BLaER1 (cell line): ENCODE measurements at regions not wholly inside any gene's neighbourhood (a gene's known extent, or its start where the extent isn't known, plus 50 kb on each side); places are given as distances from the start of the nearest gene placed in this dataset.

ENCODE experiments used
- H3K27ac ChIP-seq: shearing (Covaris generic); formaldehyde crosslinking; 2 replicates; pipeline ENCODE4 v1.8.1; 2022
- H3K27me3 ChIP-seq: shearing (Covaris generic); formaldehyde crosslinking; 2 replicates; pipeline ENCODE4 v1.8.1; 2022
- H3K36me3 ChIP-seq: shearing (Covaris generic); formaldehyde crosslinking; 2 replicates; pipeline ENCODE4 v1.8.1; 2022
- H3K4me1 ChIP-seq: shearing (Covaris generic); formaldehyde crosslinking; 2 replicates; pipeline ENCODE4 v1.8.1; 2022
- H3K4me2 ChIP-seq: shearing (Covaris generic); formaldehyde crosslinking; 2 replicates; pipeline ENCODE4 v1.8.1; 2022
- H3K4me3 ChIP-seq: shearing (Covaris generic); formaldehyde crosslinking; 2 replicates; pipeline ENCODE4 v1.8.1; 2022
- H3K9ac ChIP-seq: shearing (Covaris generic); formaldehyde crosslinking; 2 replicates; pipeline ENCODE4 v1.8.1; 2022
- H3K9me3 ChIP-seq: shearing (Covaris generic); formaldehyde crosslinking; 2 replicates; pipeline ENCODE4 v1.8.1; 2022
- H4K20me1 ChIP-seq: shearing (Covaris generic); formaldehyde crosslinking; 2 replicates; pipeline ENCODE4 v1.8.1; 2022
- Cebpa-rat ChIP-seq: shearing (Covaris generic); IDR thresholded peaks from 2 replicates; pipeline ENCODE4 v1.8.1; 2022

DNA sequence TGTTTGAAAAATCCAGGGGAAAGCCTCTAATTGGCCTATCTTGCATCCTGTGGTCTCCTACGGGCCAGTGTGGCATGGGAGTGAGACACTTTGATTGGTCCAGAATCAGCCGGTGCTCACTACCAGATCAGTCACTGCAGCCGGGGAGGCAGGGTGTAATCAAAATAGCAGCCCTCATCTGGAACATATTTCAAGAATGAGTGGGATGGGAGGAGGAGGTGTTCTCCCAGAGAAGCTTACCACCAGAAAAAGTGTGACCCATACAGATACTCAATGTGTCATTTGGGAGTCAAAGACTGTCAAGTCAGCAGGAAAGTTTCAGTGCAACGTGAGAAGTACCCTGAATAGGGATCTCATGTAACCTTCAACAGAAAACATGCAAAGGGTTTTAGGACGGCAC is 393.9 kb upstream of the SLC14A2 start:
- H3K9ac ChIP-seq: no peak overlapping the region
- H3K4me1 ChIP-seq: peaks cover 14% of the 10 kb centered on the region

DNA sequence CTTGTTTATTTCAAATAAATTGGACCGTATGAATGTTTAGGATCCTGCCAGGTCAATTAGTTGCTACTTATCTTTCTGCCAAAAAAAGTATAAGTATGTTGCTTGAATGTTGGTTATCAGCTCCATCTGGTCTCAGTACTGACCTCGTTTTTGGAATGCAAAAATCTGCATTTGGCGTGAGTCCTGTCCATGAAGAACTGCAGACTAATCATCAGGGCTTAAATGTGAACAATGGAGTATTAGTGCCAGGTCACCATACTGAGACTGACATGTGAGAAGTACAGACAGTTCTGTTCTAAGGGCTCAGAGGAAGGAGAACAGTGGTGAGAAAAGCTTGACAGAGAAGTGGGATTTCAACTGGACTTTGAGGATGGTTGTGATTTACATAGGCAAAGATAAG is 393.1 kb upstream of the SLC14A2 start:
- Histone ChIP-seq H3K4me2 (no peak overlapping the region), H3K4me1 (peaks cover 14% of the 10 kb centered on the region), H3K9me3 (no peaks in the 10 kb centered on the region), H3K27ac (no peak overlapping the region), H3K27me3 (no peaks in the 10 kb centered on the region), H4K20me1 (no peaks in the 10 kb centered on the region), H3K4me3 (no peak overlapping the region), H3K36me3 (no peaks in the 10 kb centered on the region), H3K9ac (no peak overlapping the region)
- no peak for TF ChIP-seq Cebpa-rat

More for the DNA sequence above, 393.9 kb upstream of the SLC14A2 start:
- Histone ChIP-seq H3K27me3 (no peaks in the 10 kb centered on the region), H4K20me1 (no peaks in the 10 kb centered on the region), H3K27ac (no peak overlapping the region), H3K36me3 (no peaks in the 10 kb centered on the region), H3K9me3 (no peaks in the 10 kb centered on the region), H3K4me3 (no peak overlapping the region), H3K4me2 (no peak overlapping the region)
- TF ChIP-seq Cebpa-rat: no peak

DNA sequence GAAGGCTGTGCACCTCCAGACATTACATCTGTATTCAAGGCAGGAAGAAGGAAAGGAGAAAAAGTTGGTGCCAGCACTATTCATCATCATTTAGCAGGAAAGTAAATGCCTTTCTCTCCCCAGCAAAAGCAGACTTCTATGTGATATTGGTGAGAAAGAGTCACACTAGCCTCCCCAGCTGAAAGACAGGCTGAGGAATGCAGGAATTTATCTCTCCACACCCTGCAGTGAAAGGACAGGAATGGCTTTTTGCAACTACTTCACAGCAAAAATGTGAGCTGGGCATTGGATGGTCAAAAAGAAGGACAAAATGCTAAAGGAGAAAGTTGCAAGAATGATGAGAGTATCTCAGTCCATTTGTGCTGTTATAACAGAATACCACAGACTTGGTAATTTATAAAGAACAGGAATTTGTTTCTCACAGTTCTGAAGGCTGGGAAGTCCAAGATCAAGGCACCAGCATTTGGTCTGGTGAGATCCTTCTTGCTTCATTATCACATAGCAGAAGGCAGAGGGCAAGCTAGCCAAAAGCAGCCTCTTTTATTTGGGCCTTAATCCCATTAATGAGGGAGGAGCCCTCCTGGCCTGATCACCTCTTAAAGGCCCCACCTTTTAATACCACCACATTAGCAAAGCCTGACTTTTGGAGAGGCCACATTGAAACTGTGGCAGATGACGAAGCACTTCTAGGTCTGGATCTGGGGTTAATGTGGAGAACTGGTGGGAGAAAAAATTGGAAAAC is 388.1 kb upstream of the SLC14A2 start:
- Histone ChIP-seq H3K4me2 (no peak overlapping the region), H3K9me3 (no peaks in the 10 kb centered on the region), H3K4me1 (no peaks in the 10 kb centered on the region), H4K20me1 (no peaks in the 10 kb centered on the region), H3K27me3 (no peaks in the 10 kb centered on the region), H3K9ac (no peak overlapping the region), H3K27ac (no peak overlapping the region), H3K36me3 (no peaks in the 10 kb centered on the region), H3K4me3 (no peak overlapping the region)
- TF ChIP-seq Cebpa-rat: no peak

DNA sequence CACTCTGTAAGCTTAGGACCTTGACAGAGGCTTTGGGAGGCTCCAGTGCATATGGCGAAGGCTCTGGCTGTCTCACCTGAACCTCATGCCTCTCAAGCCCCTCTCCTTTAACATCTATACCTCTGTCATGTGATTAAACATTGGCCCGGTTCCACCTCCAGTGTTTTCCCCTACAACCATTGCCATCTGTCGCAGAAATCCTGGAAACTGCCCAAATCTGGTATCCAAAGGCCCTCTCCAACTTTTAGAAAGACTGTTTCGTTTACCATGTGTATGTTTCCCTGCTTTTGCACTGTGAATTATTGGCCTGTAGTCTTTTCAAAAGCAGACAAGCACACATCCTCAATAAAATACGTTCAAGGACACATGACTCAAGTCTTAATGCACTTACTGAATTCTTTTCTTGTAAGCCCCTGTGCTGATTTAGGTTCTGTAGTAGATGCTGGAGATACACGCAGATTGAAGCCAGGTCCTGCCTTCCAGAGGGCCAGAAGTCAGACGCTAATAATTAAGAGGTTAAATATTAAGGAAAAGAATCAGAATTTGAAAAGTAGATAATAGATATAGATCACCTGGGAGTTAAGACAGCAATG is 386.4 kb upstream of the SLC14A2 start:
- Histone ChIP-seq H3K27me3 (no peaks in the 10 kb centered on the region), H3K27ac (no peak overlapping the region), H3K4me2 (no peak overlapping the region), H3K4me3 (no peak overlapping the region), H3K36me3 (no peaks in the 10 kb centered on the region), H3K4me1 (no peaks in the 10 kb centered on the region), H3K9me3 (no peaks in the 10 kb centered on the region), H4K20me1 (no peaks in the 10 kb centered on the region), H3K9ac (no peak overlapping the region)
- TF ChIP-seq Cebpa-rat: no peak

DNA sequence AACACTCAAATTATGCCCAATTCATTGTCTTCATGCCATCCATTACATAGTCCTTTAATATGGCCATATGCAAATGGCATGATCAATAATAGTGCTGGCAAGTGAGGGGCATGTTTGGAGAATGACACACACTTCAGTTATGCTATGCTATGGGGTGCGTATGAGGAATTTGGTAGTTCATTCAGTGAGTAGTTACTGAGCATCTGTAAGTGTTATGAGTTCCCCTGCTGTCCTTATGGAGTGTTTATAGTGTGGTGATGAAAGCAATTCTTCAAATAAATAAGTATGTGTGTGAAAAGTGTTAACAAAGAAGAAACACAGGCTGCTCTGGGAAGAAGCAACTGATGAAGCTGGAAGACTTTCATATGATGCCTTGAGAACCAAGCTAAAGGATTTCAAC is 383.7 kb upstream of the SLC14A2 start:
- Histone ChIP-seq H3K9me3 (no peaks in the 10 kb centered on the region), H3K27me3 (no peaks in the 10 kb centered on the region), H3K4me1 (no peaks in the 10 kb centered on the region), H3K9ac (no peak overlapping the region), H3K27ac (no peak overlapping the region), H3K4me2 (no peak overlapping the region), H3K36me3 (no peaks in the 10 kb centered on the region), H3K4me3 (no peak overlapping the region), H4K20me1 (no peaks in the 10 kb centered on the region)
- no peak for TF ChIP-seq Cebpa-rat

DNA sequence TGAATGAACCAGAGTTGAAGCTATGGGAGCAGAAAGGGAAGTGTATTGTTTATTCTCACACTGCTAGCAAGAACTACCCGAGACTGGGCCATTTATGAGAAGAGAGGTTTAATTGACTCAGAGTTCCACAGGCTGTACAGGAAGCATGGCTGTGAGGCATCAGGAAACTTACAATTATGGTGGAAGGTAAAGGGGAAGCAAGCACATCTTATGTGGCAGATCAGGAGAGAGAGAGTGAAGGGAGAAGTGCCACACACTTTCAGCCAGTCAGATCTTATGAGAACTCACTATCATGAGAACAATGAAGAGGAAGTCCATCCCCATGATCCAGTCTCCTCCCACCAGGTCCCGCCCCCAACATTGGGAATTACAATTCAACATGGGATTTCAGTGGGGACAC is 383.2 kb upstream of the SLC14A2 start:
- Histone ChIP-seq H3K27ac (no peak overlapping the region), H4K20me1 (no peaks in the 10 kb centered on the region), H3K9me3 (no peaks in the 10 kb centered on the region), H3K27me3 (no peaks in the 10 kb centered on the region), H3K4me3 (no peak overlapping the region), H3K36me3 (no peaks in the 10 kb centered on the region), H3K4me1 (no peaks in the 10 kb centered on the region), H3K9ac (no peak overlapping the region), H3K4me2 (no peak overlapping the region)
- TF ChIP-seq Cebpa-rat: no peak

DNA sequence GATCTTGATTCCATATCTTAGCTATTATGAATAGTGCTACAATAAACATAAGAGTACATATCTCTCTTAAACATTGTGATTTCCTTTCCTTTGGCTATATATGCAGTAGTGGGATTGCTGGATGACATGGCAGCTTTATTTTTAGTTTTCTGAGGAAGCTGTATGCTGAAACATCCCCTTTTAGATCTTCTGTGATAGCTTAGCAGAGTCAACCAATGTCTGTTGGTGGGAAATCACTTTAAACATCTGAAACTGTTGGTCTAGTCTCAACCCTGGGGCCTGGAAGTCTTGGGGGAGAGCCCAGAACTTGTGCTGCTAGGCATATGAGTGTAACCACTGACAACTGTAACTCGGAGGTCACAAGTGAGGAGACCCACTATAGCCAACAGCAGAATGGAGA is 378.6 kb upstream of the SLC14A2 start:
- Histone ChIP-seq H3K27me3 (no peaks in the 10 kb centered on the region), H3K4me1 (no peaks in the 10 kb centered on the region), H3K4me3 (no peak overlapping the region), H3K9ac (no peak overlapping the region), H3K9me3 (no peaks in the 10 kb centered on the region), H4K20me1 (no peaks in the 10 kb centered on the region), H3K27ac (no peak overlapping the region), H3K36me3 (no peaks in the 10 kb centered on the region), H3K4me2 (no peak overlapping the region)
- no peak for TF ChIP-seq Cebpa-rat

DNA sequence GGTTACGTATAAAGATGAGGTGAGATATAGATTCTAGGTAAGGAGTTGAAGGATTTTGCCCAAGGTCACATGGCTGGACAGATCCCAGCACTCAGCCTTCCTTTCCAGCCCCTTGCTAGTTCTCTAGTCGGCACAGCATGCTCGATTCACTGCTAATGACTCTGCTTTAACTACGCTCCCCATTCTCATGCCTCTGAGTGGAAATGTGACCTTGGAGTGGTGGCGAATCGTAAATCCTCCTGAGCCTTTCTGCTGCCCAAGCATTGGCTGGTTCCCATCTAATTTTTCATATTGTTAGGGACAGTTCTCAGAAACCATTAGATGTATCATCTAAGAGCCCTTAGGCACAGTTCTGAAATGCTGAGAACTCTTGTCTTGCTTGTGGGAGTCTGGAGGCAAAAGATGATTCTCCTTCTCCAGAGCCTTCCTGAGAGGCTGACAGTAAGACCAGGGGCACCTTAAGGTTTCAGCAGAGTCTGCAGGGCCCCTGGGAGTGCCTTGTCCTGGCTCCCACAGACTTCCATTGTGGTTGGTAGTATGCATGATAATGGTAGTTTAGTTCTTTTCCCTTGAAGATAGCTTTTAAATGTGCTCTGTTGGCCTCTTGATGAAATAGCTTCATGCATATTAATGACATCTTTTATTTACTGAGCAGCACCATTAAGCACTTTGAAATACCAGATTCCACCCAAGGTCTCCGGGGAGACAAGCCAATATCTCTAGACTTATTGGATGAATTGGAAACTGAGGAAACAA is 377.8 kb upstream of the SLC14A2 start:
- Histone ChIP-seq H3K4me2 (no peak overlapping the region), H3K36me3 (no peaks in the 10 kb centered on the region), H3K9me3 (no peaks in the 10 kb centered on the region), H3K27me3 (no peaks in the 10 kb centered on the region), H4K20me1 (no peaks in the 10 kb centered on the region), H3K9ac (no peak overlapping the region), H3K27ac (no peak overlapping the region), H3K4me1 (no peaks in the 10 kb centered on the region), H3K4me3 (no peak overlapping the region)
- TF ChIP-seq Cebpa-rat: no peak

DNA sequence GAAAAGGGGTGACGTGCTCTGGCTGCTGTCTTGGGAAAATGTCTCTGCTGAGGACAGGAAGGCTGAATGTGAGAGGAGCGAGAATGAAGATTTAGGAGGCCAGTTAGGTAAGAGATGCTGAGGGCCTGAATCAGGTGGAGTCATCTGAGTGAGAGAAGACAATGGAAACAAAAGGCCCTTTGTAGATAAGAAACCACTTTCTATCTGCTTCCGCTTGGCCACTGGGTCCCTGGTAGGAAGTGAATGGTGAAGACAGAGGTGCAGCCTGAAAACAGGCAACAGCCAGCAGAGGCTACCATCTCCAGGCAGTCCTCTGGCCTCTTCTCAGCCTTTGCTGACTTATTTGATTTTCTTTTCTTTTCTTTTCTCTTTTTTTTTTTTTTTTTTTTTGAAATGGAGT is 374.0 kb upstream of the SLC14A2 start:
- Histone ChIP-seq H3K4me1 (no peaks in the 10 kb centered on the region), H3K36me3 (no peaks in the 10 kb centered on the region), H3K9me3 (no peaks in the 10 kb centered on the region), H3K4me2 (no peak overlapping the region), H3K4me3 (no peak overlapping the region), H3K27me3 (no peaks in the 10 kb centered on the region), H4K20me1 (no peaks in the 10 kb centered on the region), H3K27ac (no peak overlapping the region), H3K9ac (no peak overlapping the region)
- TF ChIP-seq Cebpa-rat: no peak

DNA sequence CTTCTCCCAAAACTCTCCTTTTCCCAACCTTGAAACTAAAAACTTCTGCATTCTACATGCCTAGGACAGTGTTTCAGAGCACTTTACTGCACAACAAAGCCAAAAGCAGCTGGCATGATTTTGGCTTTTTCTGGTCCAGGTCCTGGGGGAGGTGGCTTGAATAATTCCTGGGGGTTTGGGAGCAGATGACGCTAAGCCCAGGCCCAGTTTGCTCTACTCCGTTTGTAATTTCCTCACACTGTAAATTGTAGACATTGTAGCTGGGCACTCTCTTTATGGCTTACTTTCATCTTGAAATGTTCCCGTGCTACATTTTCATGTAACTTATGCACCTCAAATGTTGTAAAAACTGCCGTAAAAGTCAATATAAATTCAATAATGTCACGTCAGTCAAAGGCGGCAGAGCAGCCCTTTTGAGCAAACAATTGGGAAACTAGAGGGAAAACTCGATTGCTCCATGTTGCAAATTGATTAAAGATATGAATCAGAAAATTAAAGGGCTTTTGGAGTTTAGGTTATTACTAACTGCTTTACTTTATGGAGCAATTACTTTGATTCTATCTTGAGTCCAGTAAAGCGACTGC is 373.2 kb upstream of the SLC14A2 start:
- H3K27ac ChIP-seq: no peak overlapping the region
- TF ChIP-seq Cebpa-rat: no peak
- no peaks in the 10 kb centered on the region for H3K9me3 ChIP-seq
- no peak overlapping the region for H3K4me3 ChIP-seq
- H4K20me1 ChIP-seq: no peaks in the 10 kb centered on the region
- H3K27me3 ChIP-seq: no peaks in the 10 kb centered on the region
- no peak overlapping the region for H3K4me2 ChIP-seq
- no peak overlapping the region for H3K9ac ChIP-seq
- H3K4me1 ChIP-seq: no peaks in the 10 kb centered on the region
- H3K36me3 ChIP-seq: no peaks in the 10 kb centered on the region
